ENCODE measurements at regions not wholly inside any gene's neighbourhood (a gene's known extent, or its start where the extent isn't known, plus 50 kb on each side); places are given as distances from the start of the nearest gene placed in this dataset.

GRCh38 chr2:237221443-237221842 lies 135.8 kb downstream of the COPS8 start:
- DNase-seq = no peak
- no peaks in the 10 kb centered on the region for H3K27me3 ChIP-seq
- H3K4me1 ChIP-seq (ENCODE audit: insufficient read depth) = peaks cover 15% of the 10 kb centered on the region
- 91 to 96% (median 94%) methylated on average over 8 of the region's 8 CpGs for WGBS, 3 donors
- no peak overlapping the region for H3K4me3 ChIP-seq
- H3K27ac ChIP-seq = no peak overlapping the region
- H3K36me3 ChIP-seq = no peaks in the 10 kb centered on the region
- no peak for TF ChIP-seq POLR2A (IDR thresholded peaks at IDR 0.05)
- TF ChIP-seq EP300 (IDR thresholded peaks at IDR 0.05) = no peak
- intact Hi-C loops (cut with DNase I) = no loop called here
- H3K9me3 ChIP-seq = no peaks in the 10 kb centered on the region

DNA sequence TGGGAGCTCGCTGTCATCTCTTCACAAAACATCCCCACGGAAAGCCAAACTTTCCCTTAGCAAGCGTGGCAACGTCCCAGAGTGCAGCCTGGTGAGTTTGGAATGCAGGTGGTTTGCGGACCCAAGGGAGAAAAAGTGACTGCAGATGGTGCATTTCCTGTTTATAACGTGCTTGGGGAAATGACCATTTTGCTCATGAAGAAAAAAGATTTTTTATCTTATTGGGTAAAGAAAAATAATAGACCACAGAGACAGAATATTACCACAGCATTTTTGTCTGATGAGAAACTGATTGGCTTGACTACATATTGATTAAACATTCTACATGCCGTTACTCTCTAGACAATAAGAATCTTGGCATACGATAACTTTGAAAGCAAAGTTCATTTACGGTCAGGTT lies 136.5 kb downstream of the COPS8 start:
- no peak overlapping the region for H3K27ac ChIP-seq
- intact Hi-C loops (cut with DNase I) = no loop called here

GRCh38 chr2:237222601-237223041 lies 136.9 kb downstream of the COPS8 start:
- 22 to 38% (median 38%) methylated on average over 4 of the region's 4 CpGs for WGBS, 3 donors
- Histone ChIP-seq H3K27ac (no peak overlapping the region), H3K4me3 (no peak overlapping the region), H3K9me3 (no peaks in the 10 kb centered on the region), H3K36me3 (no peaks in the 10 kb centered on the region), H3K27me3 (no peaks in the 10 kb centered on the region), H3K4me1 (ENCODE audit: insufficient read depth) (peaks cover 15% of the 10 kb centered on the region)
- no peak for DNase-seq
- intact Hi-C loops (cut with DNase I) = no loop called here
- TF ChIP-seq, protein P1, sequence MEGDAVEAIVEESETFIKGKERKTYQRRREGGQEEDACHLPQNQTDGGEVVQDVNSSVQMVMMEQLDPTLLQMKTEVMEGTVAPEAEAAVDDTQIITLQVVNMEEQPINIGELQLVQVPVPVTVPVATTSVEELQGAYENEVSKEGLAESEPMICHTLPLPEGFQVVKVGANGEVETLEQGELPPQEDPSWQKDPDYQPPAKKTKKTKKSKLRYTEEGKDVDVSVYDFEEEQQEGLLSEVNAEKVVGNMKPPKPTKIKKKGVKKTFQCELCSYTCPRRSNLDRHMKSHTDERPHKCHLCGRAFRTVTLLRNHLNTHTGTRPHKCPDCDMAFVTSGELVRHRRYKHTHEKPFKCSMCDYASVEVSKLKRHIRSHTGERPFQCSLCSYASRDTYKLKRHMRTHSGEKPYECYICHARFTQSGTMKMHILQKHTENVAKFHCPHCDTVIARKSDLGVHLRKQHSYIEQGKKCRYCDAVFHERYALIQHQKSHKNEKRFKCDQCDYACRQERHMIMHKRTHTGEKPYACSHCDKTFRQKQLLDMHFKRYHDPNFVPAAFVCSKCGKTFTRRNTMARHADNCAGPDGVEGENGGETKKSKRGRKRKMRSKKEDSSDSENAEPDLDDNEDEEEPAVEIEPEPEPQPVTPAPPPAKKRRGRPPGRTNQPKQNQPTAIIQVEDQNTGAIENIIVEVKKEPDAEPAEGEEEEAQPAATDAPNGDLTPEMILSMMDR (IDR thresholded peaks at IDR 0.05) = no peak
- TF ChIP-seq EP300 (IDR thresholded peaks at IDR 0.05) (no peak), POLR2A (IDR thresholded peaks at IDR 0.05) (no peak)

More for the DNA sequence above, 136.5 kb downstream of the COPS8 start:
- no peaks in the 10 kb centered on the region for H3K9me3 ChIP-seq
- H3K4me3 ChIP-seq = no peak overlapping the region
- TF ChIP-seq, protein P1 (IDR thresholded peaks at IDR 0.05) = no peak
- no peak for TF ChIP-seq EP300 (IDR thresholded peaks at IDR 0.05)
- no peak for TF ChIP-seq POLR2A (IDR thresholded peaks at IDR 0.05)
- peak in 1 of 5 donors; percentile 38 for DNase-seq
- 14 to 30% (median 27%) methylated on average over 9 of the region's 9 CpGs for WGBS, 3 donors
- no peaks in the 10 kb centered on the region for H3K36me3 ChIP-seq
- peaks cover 15% of the 10 kb centered on the region for H3K4me1 ChIP-seq (ENCODE audit: insufficient read depth)
- no peaks in the 10 kb centered on the region for H3K27me3 ChIP-seq

DNA sequence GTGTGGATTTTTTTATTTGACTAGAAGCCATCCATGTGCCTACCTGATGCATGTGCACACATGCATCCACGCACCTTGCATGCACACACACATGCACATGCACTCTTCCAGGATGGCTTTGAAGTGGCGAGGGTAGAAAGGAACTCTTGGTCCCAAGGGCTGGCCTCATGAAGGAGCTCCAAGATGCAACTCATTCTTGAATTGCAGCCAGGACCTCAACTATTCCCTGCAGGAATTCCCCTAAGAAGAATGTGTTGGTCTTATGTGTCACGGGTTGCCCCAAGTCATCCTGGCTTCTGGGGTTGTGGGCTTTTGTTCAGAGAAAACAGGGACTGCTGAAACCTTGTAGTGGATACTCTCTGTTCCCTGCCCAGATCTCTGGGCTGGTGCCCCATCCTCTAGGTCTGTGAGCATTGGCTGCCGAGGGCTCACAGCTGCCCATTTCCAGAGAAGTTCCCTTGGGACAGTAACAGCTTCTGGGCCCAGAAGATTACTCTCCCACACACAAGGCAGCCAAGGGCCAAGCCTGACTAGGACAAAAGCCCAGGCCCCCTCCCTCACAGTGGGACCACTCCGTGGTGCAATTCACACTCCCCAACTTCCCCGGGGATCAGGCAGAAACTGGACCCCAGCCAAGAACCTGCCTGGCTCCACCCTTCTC lies 137.6 kb downstream of the COPS8 start:
- Histone ChIP-seq H3K4me1 (ENCODE audit: insufficient read depth) (peaks cover 15% of the 10 kb centered on the region), H3K9me3 (no peaks in the 10 kb centered on the region), H3K27ac (no peak overlapping the region), H3K4me3 (no peak overlapping the region), H3K36me3 (no peaks in the 10 kb centered on the region), H3K27me3 (no peaks in the 10 kb centered on the region)
- WGBS, 3 donors = 37 to 40% (median 39%) methylated on average over 6 of the region's 6 CpGs
- peak; percentile 47 to 74 (median 55) for DNase-seq
- TF ChIP-seq EP300 (IDR thresholded peaks at IDR 0.05) (no peak), POLR2A (IDR thresholded peaks at IDR 0.05) (no peak)
- TF ChIP-seq, protein P1 (IDR thresholded peaks at IDR 0.05) = no peak
- intact Hi-C loops (cut with DNase I) = no loop called here

DNA sequence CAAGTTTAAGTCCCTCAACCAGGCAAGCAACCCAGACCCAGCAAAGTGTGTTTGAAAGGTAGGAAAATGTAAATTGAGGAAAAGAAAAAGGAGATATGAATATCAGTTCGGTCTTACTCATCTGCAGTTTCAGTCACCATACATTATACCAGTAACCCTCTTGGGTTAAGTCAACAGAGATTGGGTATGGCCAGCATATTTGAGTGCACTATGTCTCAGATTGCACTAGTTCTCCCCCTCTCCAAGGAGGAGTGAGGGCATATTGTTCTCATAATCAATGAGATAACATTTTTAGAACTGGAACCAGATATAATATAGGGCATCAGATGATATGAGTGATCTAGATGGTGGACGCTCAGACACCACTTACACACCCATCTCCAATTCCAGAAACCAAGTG lies 141.5 kb downstream of the COPS8 start:
- WGBS, 3 donors = 94 to 98% (median 94%) methylated on average over 2 of the region's 2 CpGs
- Histone ChIP-seq H3K4me1 (ENCODE audit: insufficient read depth) (peaks cover 15% of the 10 kb centered on the region), H3K9me3 (no peaks in the 10 kb centered on the region), H3K36me3 (no peaks in the 10 kb centered on the region), H3K4me3 (no peak overlapping the region), H3K27me3 (no peaks in the 10 kb centered on the region), H3K27ac (no peak overlapping the region)
- intact Hi-C loops (cut with DNase I) = no loop called here
- TF ChIP-seq, protein P1 (IDR thresholded peaks at IDR 0.05) = no peak
- no peak for TF ChIP-seq POLR2A (IDR thresholded peaks at IDR 0.05)
- no peak for TF ChIP-seq EP300 (IDR thresholded peaks at IDR 0.05)
- DNase-seq = no peak

All from ovary (tissue), 7 donors.